Heart left ventricle (tissue), 13 donors: ENCODE measurements at regions not wholly inside any gene's neighbourhood (a gene's known extent, or its start where the extent isn't known, plus 50 kb on each side); places are given as distances from the start of the nearest gene placed in this dataset.

Experiments used
- CTCF ChIP-seq, 12 donors: fragments of 200-600 bp; sonication (generic) in 4 of 12; IDR thresholded peaks; one replicate each; pipeline versions ENCODE4 v1.5.0 to v1.8.0; 2018 to 2022; ENCODE audit warnings: antibody characterized with exemption in 12 of 12, mild to moderate bottlenecking in 5 of 12
- POLR2A ChIP-seq, 2 donors: fragments of 450-650 bp; IDR thresholded peaks; one replicate each; pipeline ENCODE4 v1.6.1; 2017; ENCODE audit warnings: antibody characterized with exemption in 2 of 2, mild to moderate bottlenecking in 2 of 2, moderate library complexity in 2 of 2
- donor health status: ischemic (EF 13 %, LVEDD 7.1; RV severe dilation, severe dysfunction).
- donor health status: DM: no; HTN: yes; CAD: no.
- donor health status: DM: no; HTN: no; CAD: no.
- donor health status: ischemic (EF 25% LVEDD 6.9; RV normal size, moderate dysfunction).
- donor health status: ischemic (EF 25% LVEDD 5.7; RV mildly dilated, moderate dysfunction).
- donor health status: ischemic (EF 35%, LVEDD 5.7; RV mildly dilated, moderate dysfunction).
- donor health status: nonischemic (EF 11% LVEDD 7.7; RV severe dilation, severe dysfunction).
- donor health status: DM: yes; HTN: yes; CAD: no.
- donor health status: PGD.
- donor health status: ischemic (EF 29% LVEDD 5.4; RV normal size, mild dysfunction).
- donor health status: nonischemic (EF 23%, LVEDD 6.1; RV moderate dilation, normal function).

DNA sequence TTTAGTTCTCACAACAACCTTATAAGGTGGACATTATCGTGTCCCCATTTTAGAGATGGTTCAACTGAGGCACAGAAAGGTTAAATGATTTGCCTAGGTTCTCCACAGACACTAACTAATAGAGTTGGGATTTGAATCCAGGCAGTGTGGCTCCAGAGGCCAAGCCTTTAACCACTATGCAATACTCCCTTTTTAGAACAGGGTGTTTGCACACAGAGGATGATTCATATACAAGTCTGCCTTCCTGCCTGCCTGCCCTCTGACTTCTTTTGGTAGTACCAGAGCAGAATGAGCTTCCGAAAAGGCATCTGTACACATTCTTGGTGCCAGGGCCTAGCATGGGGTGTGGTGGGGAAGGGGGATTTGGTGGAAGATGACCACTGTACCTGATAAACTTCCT is 150.8 kb upstream of the ARHGEF9 start:
- no peak for TF ChIP-seq CTCF (IDR thresholded peaks at IDR 0.05)
- no peak for TF ChIP-seq POLR2A (IDR thresholded peaks at IDR 0.05)
